Choroid plexus epithelial cell (primary cell): ENCODE measurements at regions not wholly inside any gene's neighbourhood (a gene's known extent, or its start where the extent isn't known, plus 50 kb on each side); places are given as distances from the start of the nearest gene placed in this dataset.

Experiments
- DNase-seq: peaks from one replicate; pipeline ENCODE4 v3.0.0-alpha.2; 2010; ENCODE audit warnings: low read depth
- H3K4me3 ChIP-seq: 2 replicates; pipeline ENCODE4 v1.5.1; 2011; ENCODE audit warnings: low read depth, mild to moderate bottlenecking, control low read depth, low read length, moderate library complexity
- CTCF ChIP-seq: conservative IDR thresholded peaks from 2 replicates; pipeline ENCODE4 v1.5.1; 2011; ENCODE audit warnings: low read depth, mild to moderate bottlenecking, control low read depth, inconsistent platforms, low read length, moderate library complexity

GRCh38 chr20:55605594-55605993 lies 399.7 kb downstream of the CBLN4 start:
- DNase-seq = no peak
- TF ChIP-seq CTCF = no peak
- H3K4me3 ChIP-seq = no peak overlapping the region

- no peak overlapping the region for H3K4me3 ChIP-seq
- no peak for TF ChIP-seq CTCF
- no peak for DNase-seq
Observed at GRCh38 chr20:55597526-55597925, 407.8 kb downstream of the CBLN4 start.

DNA sequence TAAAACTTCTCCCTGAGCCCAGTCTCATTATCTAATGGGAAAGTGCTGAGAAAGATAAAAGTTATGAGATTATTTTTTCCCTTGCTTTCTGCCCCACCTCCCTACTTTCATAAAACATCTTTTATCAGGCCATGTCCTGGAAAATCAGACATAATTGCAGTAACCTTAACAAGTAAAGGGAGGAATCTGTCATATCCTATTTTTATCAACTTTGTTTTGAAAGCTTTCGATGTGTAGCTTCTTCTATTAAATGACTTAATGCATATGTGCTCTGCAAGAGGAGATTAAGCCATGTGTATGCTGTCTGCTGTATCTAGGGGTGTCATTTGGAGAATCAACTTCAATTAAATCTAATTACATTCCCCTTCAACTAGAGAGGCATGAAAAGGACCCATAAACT lies 408.9 kb downstream of the CBLN4 start:
- no peak for TF ChIP-seq CTCF
- H3K4me3 ChIP-seq = no peak overlapping the region
- no peak for DNase-seq

DNA sequence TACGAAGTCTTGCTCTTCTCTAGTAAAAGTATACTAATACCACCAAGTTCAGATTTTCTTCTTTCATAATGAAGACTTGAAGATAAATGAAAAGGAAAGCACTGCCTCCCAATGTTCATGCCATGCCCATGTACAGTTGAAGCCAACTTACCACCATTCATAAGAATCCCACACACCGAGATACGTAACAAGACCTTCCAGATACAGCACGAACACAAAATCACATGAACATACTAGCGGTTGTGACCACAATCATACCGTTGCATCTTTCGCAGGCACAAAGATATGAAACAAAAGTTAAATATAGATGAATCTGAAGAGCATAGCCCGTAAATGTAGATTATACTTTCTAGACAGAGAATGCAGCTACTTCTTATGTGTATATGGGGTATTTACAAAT lies 412.5 kb downstream of the CBLN4 start:
- H3K4me3 ChIP-seq = no peak overlapping the region
- no peak for DNase-seq
- TF ChIP-seq CTCF = no peak

- TF ChIP-seq CTCF = no peak
- no peak for DNase-seq
- no peak overlapping the region for H3K4me3 ChIP-seq
Observed at GRCh38 chr20:55586610-55587009, 418.7 kb downstream of the CBLN4 start.

- no peak for TF ChIP-seq CTCF
- no peak for DNase-seq
- no peak overlapping the region for H3K4me3 ChIP-seq
Observed at GRCh38 chr20:55584964-55585363, 420.4 kb downstream of the CBLN4 start.

- no peak for DNase-seq
- H3K4me3 ChIP-seq = no peak overlapping the region
- TF ChIP-seq CTCF = no peak
Observed at GRCh38 chr20:55584307-55584706, 421.0 kb downstream of the CBLN4 start.
